Ascending aorta (tissue), 2 donors: ENCODE measurements at regions not wholly inside any gene's neighbourhood (a gene's known extent, or its start where the extent isn't known, plus 50 kb on each side); places are given as distances from the start of the nearest gene placed in this dataset.
A peak's percentile ranks its signal among the peaks of the same experiment; 100 is the strongest.
"Not testable (repeated sequence)": the region's sequence is repeated elsewhere in the genome, so short reads cannot be mapped to it uniquely, and the experiment has no call there.

Experiments used
- DNase-seq, 2 donors: peaks; one replicate each; pipeline ENCODE4 v3.0.0-alpha.2; 2019; ENCODE audit warnings: low spot score in 2 of 2
- H3K27ac ChIP-seq, 2 donors: fragments of 200-600 bp; sonication (generic); one replicate each; pipeline ENCODE4 v1.5.1; 2016 to 2017; ENCODE audit warnings: mild to moderate bottlenecking in 1 of 2
- H3K27me3 ChIP-seq: fragments of 200-600 bp; sonication (generic); one replicate; pipeline ENCODE4 v1.5.1; 2017
- H3K36me3 ChIP-seq, 2 donors: fragments of 200-600 bp; sonication (generic); one replicate each; pipeline ENCODE4 v1.5.1; 2016
- H3K4me1 ChIP-seq, 2 donors: fragments of 200-600 bp; sonication (generic); one replicate each; pipeline ENCODE4 v1.5.1; 2016 to 2017; ENCODE audit warnings: mild to moderate bottlenecking in 1 of 2
- H3K4me3 ChIP-seq, 2 donors: fragments of 200-600 bp; sonication (generic); one replicate each; pipeline ENCODE4 v1.5.1; 2016 to 2017; ENCODE audit warnings: mild to moderate bottlenecking in 1 of 2
- H3K9me3 ChIP-seq, 2 donors: fragments of 200-600 bp; sonication (generic); one replicate each; pipeline ENCODE4 v1.5.1; 2016
- CTCF ChIP-seq, 3 experiments: fragments of 200-600 bp in 2 of 3; fragments of 450-650 bp in 1 of 3; sonication (generic) in 2 of 3; IDR thresholded peaks; one replicate each; pipeline ENCODE4 v1.5.1; 2016 to 2019; ENCODE audit warnings: antibody characterized with exemption in 3 of 3, mild to moderate bottlenecking in 1 of 3, moderate library complexity in 1 of 3
- intact Hi-C: fragments of 100-400 bp; cut with DNase I; formaldehyde crosslinking; loops from one replicate; pipeline ENCODE4 v1.15.1; 2023

- H3K27me3 ChIP-seq: no peaks in the 10 kb centered on the region
- no peak for TF ChIP-seq CTCF (IDR thresholded peaks at IDR 0.05)
- intact Hi-C loops: no loop called here
Observed at GRCh38 chr22:48416396-48417224, 1411.1 kb downstream of the BRD1 start.

GRCh38 chr22:48415520-48415919 is 1412.2 kb downstream of the BRD1 start:
- intact Hi-C loops: no loop called here
- H3K4me3 ChIP-seq: no peak overlapping the region
- no peak overlapping the region for H3K27ac ChIP-seq
- H3K9me3 ChIP-seq: no peaks in the 10 kb centered on the region
- H3K4me1 ChIP-seq: no peaks in the 10 kb centered on the region
- no peak for TF ChIP-seq CTCF (IDR thresholded peaks at IDR 0.05)
- no peaks in the 10 kb centered on the region for H3K36me3 ChIP-seq
- DNase-seq: peak in 1 of 2 donors; percentile 22
- no peaks in the 10 kb centered on the region for H3K27me3 ChIP-seq

More at GRCh38 chr22:48416396-48417224, 1411.1 kb downstream of the BRD1 start:
- no peak overlapping the region for H3K27ac ChIP-seq
- H3K4me1 ChIP-seq: no peaks in the 10 kb centered on the region
- no peaks in the 10 kb centered on the region for H3K9me3 ChIP-seq
- DNase-seq: peak in 1 of 2 donors; percentile 16
- H3K4me3 ChIP-seq: no peak overlapping the region
- H3K36me3 ChIP-seq: no peaks in the 10 kb centered on the region

- no peaks in the 10 kb centered on the region for H3K4me1 ChIP-seq
- peak in 1 of 2 donors; percentile 38 for DNase-seq
- no peak overlapping the region for H3K4me3 ChIP-seq
- H3K27me3 ChIP-seq: no peaks in the 10 kb centered on the region
- H3K27ac ChIP-seq: no peak overlapping the region
- no peak for TF ChIP-seq CTCF (IDR thresholded peaks at IDR 0.05)
- intact Hi-C loops: no loop called here
- no peaks in the 10 kb centered on the region for H3K9me3 ChIP-seq
- no peaks in the 10 kb centered on the region for H3K36me3 ChIP-seq
Observed at GRCh38 chr22:48414651-48415050, 1413.0 kb downstream of the BRD1 start.

GRCh38 chr22:48412931-48413330 is 1414.7 kb downstream of the BRD1 start:
- H3K36me3 ChIP-seq, H3K4me3 ChIP-seq, H3K27ac ChIP-seq, intact Hi-C loops, H3K9me3 ChIP-seq, H3K4me1 ChIP-seq, H3K27me3 ChIP-seq: not testable (repeated sequence)
- DNase-seq: peak in 1 of 2 donors; percentile 51

- Histone ChIP-seq H3K27ac (no peak overlapping the region), H3K4me3 (no peak overlapping the region), H3K4me1 (no peaks in the 10 kb centered on the region), H3K27me3 (no peaks in the 10 kb centered on the region), H3K36me3 (no peaks in the 10 kb centered on the region), H3K9me3 (no peaks in the 10 kb centered on the region)
- TF ChIP-seq CTCF (IDR thresholded peaks at IDR 0.05): no peak
- intact Hi-C loops: no loop called here
- DNase-seq: no peak
Observed at GRCh38 chr22:48410536-48410935, 1417.1 kb downstream of the BRD1 start.

GRCh38 chr22:48407256-48407955 is 1420.3 kb downstream of the BRD1 start:
- H3K36me3 ChIP-seq: no peaks in the 10 kb centered on the region
- no peak for DNase-seq
- no peak overlapping the region for H3K27ac ChIP-seq
- no peaks in the 10 kb centered on the region for H3K9me3 ChIP-seq
- no peak for TF ChIP-seq CTCF (IDR thresholded peaks at IDR 0.05)
- no peaks in the 10 kb centered on the region for H3K4me1 ChIP-seq
- intact Hi-C loops: no loop called here
- H3K4me3 ChIP-seq: no peak overlapping the region
- H3K27me3 ChIP-seq: no peaks in the 10 kb centered on the region
